Ishikawa (cell line): ENCODE measurements at regions not wholly inside any gene's neighbourhood (a gene's known extent, or its start where the extent isn't known, plus 50 kb on each side); places are given as distances from the start of the nearest gene placed in this dataset.

ENCODE experiments used
- CEBPB ChIP-seq: IDR thresholded peaks from 2 replicates; pipeline ENCODE4 v1.6.1; 2012
- EGR1 ChIP-seq: IDR thresholded peaks from 2 replicates; pipeline ENCODE4 v1.6.1; 2012
- EP300 ChIP-seq: IDR thresholded peaks from 2 replicates; pipeline ENCODE4 v1.6.1; 2012; ENCODE audit warnings: borderline replicate concordance
- FOXM1 ChIP-seq: IDR thresholded peaks from 2 replicates; pipeline ENCODE4 v1.6.1; 2012; ENCODE audit warnings: low read depth, borderline replicate concordance
- MAX ChIP-seq: IDR thresholded peaks from 2 replicates; pipeline ENCODE4 v1.6.1; 2012
- RAD21 ChIP-seq: IDR thresholded peaks from 2 replicates; pipeline ENCODE4 v1.6.1; 2012; ENCODE audit warnings: low read depth
- ZBTB7A ChIP-seq: IDR thresholded peaks from 2 replicates; pipeline ENCODE4 v1.6.1; 2012; ENCODE audit warnings: low read depth

- no peak for TF ChIP-seq MAX
- TF ChIP-seq RAD21: no peak
- TF ChIP-seq CEBPB: no peak
- TF ChIP-seq FOXM1: no peak
- no peak for TF ChIP-seq EGR1
- no peak for TF ChIP-seq EP300
- TF ChIP-seq ZBTB7A: no peak
Measured at GRCh38 chr9:95382433-95382832, 64.9 kb upstream of the FANCC start.
